HCT116 (cell line): ENCODE measurements at regions not wholly inside any gene's neighbourhood (a gene's known extent, or its start where the extent isn't known, plus 50 kb on each side); places are given as distances from the start of the nearest gene placed in this dataset.

Experiments used
- ATAC-seq: fragments of 200-7000 bp; cut with Tn5 transposase; 2 replicates; pipeline ENCODE4 v1.9.1; 2020; ENCODE audit warnings: mild to moderate bottlenecking, moderate library complexity
- BruUV-seq: library from RNA; stranded (reverse); fragments of 400-500 nt; replicated peaks from 2 replicates; lab custom pipeline; 2021; lab: Mats Ljungman, UMichigan
- CTCF ChIA-PET: fragments of 300-600 bp; sonication (Branson Sonifier 250); formaldehyde crosslinking; loops from one replicate; lab custom pipeline; 2021; ENCODE audit warnings: antibody characterized with exemption; lab: Charles Lee
- POLR2A ChIA-PET: fragments of 300-600, 350-600 bp; sonication (Branson Sonifier 250); formaldehyde crosslinking; loops from one replicate; lab custom pipeline; 2021; ENCODE audit warnings: antibody characterized with exemption; lab: Charles Lee
- RAD21 ChIA-PET, 2 experiments: fragments of 300-600 bp; sonication (Branson Sonifier 250); formaldehyde crosslinking; loops; one replicate each; lab custom pipeline; 2023; ENCODE audit warnings: low total read pairs in 2 of 2; ENCODE audit not compliant: uncharacterized antibody in 2 of 2, unreplicated experiment in 2 of 2, low non-redundant PET in 1 of 2; lab: Charles Lee
- DNase-seq: peaks from one replicate; pipeline ENCODE4 v3.0.0-alpha.2; 2010; ENCODE audit warnings: low read depth, low spot score
- H2AFZ ChIP-seq: fragments of 200-600 bp; shearing (Covaris generic), sonication (generic); 2 replicates; pipeline ENCODE4 v1.6.1; 2017; ENCODE audit warnings: low read depth, mixed run types, mixed read lengths, antibody characterized with exemption, low read length; ENCODE audit not compliant: poor library complexity, severe bottlenecking
- H3K27ac ChIP-seq: 2 replicates; pipeline ENCODE4 v1.5.1; 2012; ENCODE audit warnings: low read depth, low read length
- H3K27me3 ChIP-seq: fragments of 200-600 bp; sonication (generic); 2 replicates; pipeline ENCODE4 v1.6.1; 2016; ENCODE audit warnings: mixed run types, low read length, mixed read lengths; ENCODE audit not compliant: insufficient read depth
- H3K36me3 ChIP-seq, 2 experiments: fragments of 200-500 bp in 1 of 2; fragments of 200-600 bp in 1 of 2; sonication (Bioruptor generic) in 1 of 2; sonication (generic) in 1 of 2; 2 replicates each; pipeline versions ENCODE4 v1.5.1 to v1.6.1; 2014 to 2016; ENCODE audit warnings: low read length in 2 of 2, inconsistent platforms in 1 of 2, mixed read lengths in 1 of 2, mixed run types in 1 of 2; ENCODE audit not compliant: insufficient read depth in 2 of 2, control insufficient read depth in 1 of 2
- H3K4me1 ChIP-seq, 2 experiments: fragments of 200-600 bp in 1 of 2; sonication (generic) in 1 of 2; 2 replicates each; pipeline versions ENCODE4 v1.5.1 to v1.6.1; 2012 to 2017; ENCODE audit warnings: low read length in 2 of 2, inconsistent platforms in 1 of 2, mild to moderate bottlenecking in 1 of 2, mixed read lengths in 1 of 2, mixed run types in 1 of 2, moderate library complexity in 1 of 2; ENCODE audit not compliant: insufficient read depth in 2 of 2, control insufficient read depth in 1 of 2
- H3K4me2 ChIP-seq: fragments of 200-600 bp; sonication (generic); 2 replicates; pipeline ENCODE4 v1.6.1; 2017; ENCODE audit warnings: mixed run types, low read length, mixed read lengths
- H3K4me3 ChIP-seq, 2 experiments: fragments of 200-600 bp in 1 of 2; sonication (generic) in 1 of 2; replicated peaks in 1 of 2; 2 replicates each; pipeline ENCODE4 v1.5.1; 2011 to 2016; ENCODE audit warnings: low read length in 2 of 2, control low read depth in 1 of 2, low read depth in 1 of 2, mild to moderate bottlenecking in 1 of 2, mixed read lengths in 1 of 2, mixed run types in 1 of 2
- H3K79me2 ChIP-seq: fragments of 200-600 bp; sonication (generic); 2 replicates; pipeline ENCODE4 v1.6.1; 2017; ENCODE audit warnings: mild to moderate bottlenecking, mixed run types, low read length, moderate library complexity, mixed read lengths; ENCODE audit not compliant: insufficient read depth
- H3K9ac ChIP-seq: fragments of 200-600 bp; sonication (generic); 2 replicates; pipeline ENCODE4 v1.6.1; 2016; ENCODE audit warnings: low read length, mixed read lengths
- H3K9me2 ChIP-seq: fragments of 200-600 bp; sonication (generic), shearing (Covaris generic); 2 replicates; pipeline ENCODE4 v1.6.1; 2017; ENCODE audit warnings: mixed run types, mild to moderate bottlenecking, moderate library complexity; ENCODE audit not compliant: insufficient read depth
- H3K9me3 ChIP-seq, 2 experiments: fragments of 200-500 bp in 1 of 2; fragments of 200-600 bp in 1 of 2; sonication (Bioruptor generic) in 1 of 2; sonication (generic) in 1 of 2; 2 replicates each; pipeline ENCODE4 v1.6.1; 2014 to 2017; ENCODE audit warnings: low read length in 2 of 2, mixed read lengths in 2 of 2, inconsistent platforms in 1 of 2, low read depth in 1 of 2, mild to moderate bottlenecking in 1 of 2, mixed run types in 1 of 2, moderate library complexity in 1 of 2; ENCODE audit not compliant: control insufficient read depth in 1 of 2, insufficient read depth in 1 of 2
- H4K20me1 ChIP-seq: fragments of 200-600 bp; sonication (generic), shearing (Covaris generic); 2 replicates; pipeline ENCODE4 v1.6.1; 2017; ENCODE audit warnings: mixed run types, mild to moderate bottlenecking, moderate library complexity; ENCODE audit not compliant: insufficient read depth
- CEBPB ChIP-seq: IDR thresholded peaks from 2 replicates; pipeline ENCODE4 v1.6.1; 2012; ENCODE audit warnings: low read depth
- EGR1 ChIP-seq: IDR thresholded peaks from 2 replicates; pipeline ENCODE4 v1.6.1; 2012; ENCODE audit warnings: low read depth
- EZH2 ChIP-seq: fragments of 200-600 bp; sonication (generic); IDR thresholded peaks from 2 replicates; pipeline ENCODE4 v1.6.1; 2017; ENCODE audit warnings: antibody characterized with exemption, mixed run types
- FOSL1 ChIP-seq: IDR thresholded peaks from 2 replicates; pipeline ENCODE4 v1.6.1; 2012; ENCODE audit warnings: low read depth
- JUND ChIP-seq: IDR thresholded peaks from 2 replicates; pipeline ENCODE4 v1.6.1; 2012
- POLR2A ChIP-seq: IDR thresholded peaks from 2 replicates; pipeline ENCODE4 v1.7.0; 2011; ENCODE audit warnings: borderline replicate concordance; ENCODE audit not compliant: insufficient read depth, insufficient read length; ENCODE audit errors: extremely low read depth
- YY1 ChIP-seq: IDR thresholded peaks from 2 replicates; pipeline ENCODE4 v1.6.1; 2011; ENCODE audit warnings: low read length, low read depth, moderate library complexity, mild to moderate bottlenecking; ENCODE audit not compliant: insufficient replicate concordance; ENCODE audit errors: extremely low read depth
- ZNF274 ChIP-seq: fragments of 200-500 bp; sonication (Bioruptor generic); IDR thresholded peaks from 2 replicates; pipeline ENCODE4 v1.6.1; 2014; ENCODE audit warnings: mild to moderate bottlenecking, low read depth, low read length, inconsistent platforms
- intact Hi-C: fragments of 100-400 bp; cut with micrococcal nuclease; formaldehyde crosslinking; loops from 2 replicates; pipeline ENCODE4 v1.10.0; 2022
- TF ChIP-seq, protein P1 (sequence below): IDR thresholded peaks from 2 replicates; pipeline ENCODE4 v1.6.1; 2012
- TF ChIP-seq, protein P2 (sequence below): IDR thresholded peaks from 2 replicates; pipeline ENCODE4 v1.6.1; 2012

DNA sequence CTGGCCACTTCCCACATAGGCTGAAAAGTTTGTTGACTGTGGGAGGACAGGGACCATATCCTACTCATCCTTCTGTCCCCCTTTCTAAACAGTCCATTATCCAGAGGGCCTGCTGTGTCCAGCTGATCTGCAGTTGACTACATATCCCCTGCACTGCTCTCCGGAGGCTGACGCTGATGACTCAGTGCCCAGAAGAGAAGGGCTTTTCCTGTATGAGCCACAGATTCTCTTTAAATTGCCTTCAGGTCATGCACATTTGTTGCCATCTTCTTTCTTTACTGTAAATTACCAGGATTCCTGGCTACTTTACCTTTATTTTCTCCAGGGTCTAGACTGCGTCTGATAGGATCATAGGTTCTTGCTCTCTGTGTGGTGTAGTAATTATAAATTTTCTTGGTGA, 125.2 kb downstream of the LACC1 start:
- Histone ChIP-seq H3K27ac (no peak overlapping the region), H4K20me1 (no peaks in the 10 kb centered on the region), H3K9me3 (0 out of 4 replicates have a peak, but pooled peaks cover 0 to 4% of the 10 kb centered on the region in 2 experiments), H3K79me2 (no peaks in the 10 kb centered on the region), H3K4me1 (no peaks in the 10 kb centered on the region), H3K27me3 (no peaks in the 10 kb centered on the region), H3K4me2 (no peak overlapping the region), H3K9ac (no peak overlapping the region), H3K9me2 (no peaks in the 10 kb centered on the region), H3K4me3 (no peak overlapping the region), H2AFZ (no peak overlapping the region), H3K36me3 (no peaks in the 10 kb centered on the region)
- ChIA-PET CTCF (no interaction called here), RAD21 (no interaction called here), POLR2A (no interaction called here)
- ATAC-seq (no peak), DNase-seq (no peak)
- no peak for TF ChIP-seq CEBPB
- TF ChIP-seq, protein P1, sequence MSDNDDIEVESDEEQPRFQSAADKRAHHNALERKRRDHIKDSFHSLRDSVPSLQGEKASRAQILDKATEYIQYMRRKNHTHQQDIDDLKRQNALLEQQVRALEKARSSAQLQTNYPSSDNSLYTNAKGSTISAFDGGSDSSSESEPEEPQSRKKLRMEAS: no peak
- TF ChIP-seq POLR2A: no peak
- TF ChIP-seq, protein P2, sequence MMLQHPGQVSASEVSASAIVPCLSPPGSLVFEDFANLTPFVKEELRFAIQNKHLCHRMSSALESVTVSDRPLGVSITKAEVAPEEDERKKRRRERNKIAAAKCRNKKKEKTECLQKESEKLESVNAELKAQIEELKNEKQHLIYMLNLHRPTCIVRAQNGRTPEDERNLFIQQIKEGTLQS: no peak
- no peak for TF ChIP-seq ZNF274
- no peak for TF ChIP-seq YY1
- TF ChIP-seq EGR1: no peak
- no TSS peak for BruUV-seq
- intact Hi-C loops: no loop called here

- POLR2A ChIA-PET: no interaction called here
- H3K4me2 ChIP-seq: no peak overlapping the region
- no peaks in the 10 kb centered on the region for H3K36me3 ChIP-seq
- no peaks in the 10 kb centered on the region for H4K20me1 ChIP-seq
- no peaks in the 10 kb centered on the region for H3K79me2 ChIP-seq
- H3K27me3 ChIP-seq: no peaks in the 10 kb centered on the region
- H2AFZ ChIP-seq: no peak overlapping the region
- 0 out of 4 replicates have a peak, but pooled peaks cover 0 to 4% of the 10 kb centered on the region in 2 experiments for H3K9me3 ChIP-seq
- H3K9ac ChIP-seq: no peak overlapping the region
- H3K4me3 ChIP-seq: no peak overlapping the region
- H3K4me1 ChIP-seq: no peaks in the 10 kb centered on the region
- no TSS peak for BruUV-seq
- H3K27ac ChIP-seq: no peak overlapping the region
- DNase-seq: no peak
- CTCF ChIA-PET: no interaction called here
- TF ChIP-seq FOSL1 (no peak), EZH2 (no peak), JUND (no peak)
- TF ChIP-seq, all 23 proteins: peak for 0
- RAD21 ChIA-PET: no interaction called here
- no peak for ATAC-seq
- no peaks in the 10 kb centered on the region for H3K9me2 ChIP-seq
- intact Hi-C loops: no loop called here
Measured at GRCh38 chr13:44007451-44007850, 127.7 kb downstream of the LACC1 start.
